HEK293 (cell line): ENCODE measurements at regions not wholly inside any gene's neighbourhood (a gene's known extent, or its start where the extent isn't known, plus 50 kb on each side); places are given as distances from the start of the nearest gene placed in this dataset.
"Not testable (repeated sequence)": the region's sequence is repeated elsewhere in the genome, so short reads cannot be mapped to it uniquely, and the experiment has no call there.

Source experiments
- BCL11A ChIP-seq: fragments of 450-650 bp; formaldehyde crosslinking; IDR thresholded peaks from 2 replicates; pipeline ENCODE4 v1.5.1; 2016; ENCODE audit warnings: low read depth, missing biosample characterization, missing genetic modification characterization
- ZBTB21 ChIP-seq: fragments of 450-650 bp; formaldehyde crosslinking; IDR thresholded peaks from 2 replicates; pipeline ENCODE4 v1.5.1; 2017; ENCODE audit warnings: missing biosample characterization, missing genetic modification characterization
- ZNF121 ChIP-seq: fragments of 450-650 bp; formaldehyde crosslinking; IDR thresholded peaks from 2 replicates; pipeline ENCODE4 v1.5.1; 2016; ENCODE audit warnings: missing biosample characterization, missing genetic modification characterization
- ZNF324 ChIP-seq: fragments of 450-650 bp; formaldehyde crosslinking; IDR thresholded peaks from 2 replicates; pipeline ENCODE4 v1.5.1; 2016; ENCODE audit warnings: missing biosample characterization, missing genetic modification characterization
- TF ChIP-seq, protein P1 (sequence below): fragments of 450-650 bp; formaldehyde crosslinking; IDR thresholded peaks from 2 replicates; pipeline ENCODE4 v1.5.1; 2016; ENCODE audit warnings: missing biosample characterization, missing genetic modification characterization
- TF ChIP-seq, protein P2 (sequence below): fragments of 450-650 bp; formaldehyde crosslinking; IDR thresholded peaks from 2 replicates; pipeline ENCODE4 v1.5.1; 2016; ENCODE audit warnings: missing biosample characterization, missing genetic modification characterization
- TF ChIP-seq, protein P3 (sequence below): fragments of 450-650 bp; formaldehyde crosslinking; conservative IDR thresholded peaks from 2 replicates; pipeline ENCODE4 v1.5.1; 2016; ENCODE audit warnings: low read depth, missing biosample characterization, missing genetic modification characterization
- TF ChIP-seq, protein P4 (sequence below): fragments of 450-650 bp; formaldehyde crosslinking; IDR thresholded peaks from 2 replicates; pipeline ENCODE4 v1.5.1; 2016; ENCODE audit warnings: missing biosample characterization, missing genetic modification characterization
- TF ChIP-seq, protein P5 (sequence below): sonication (generic); formaldehyde crosslinking; IDR thresholded peaks from 2 replicates; pipeline ENCODE4 v1.8.1; 2022; ENCODE audit warnings: mild to moderate bottlenecking, moderate library complexity, missing genetic modification reagents
- TF ChIP-seq, protein P6 (sequence below): fragments of 450-650 bp; formaldehyde crosslinking; IDR thresholded peaks from 2 replicates; pipeline ENCODE4 v1.5.1; 2017; ENCODE audit warnings: missing biosample characterization, missing genetic modification characterization

DNA sequence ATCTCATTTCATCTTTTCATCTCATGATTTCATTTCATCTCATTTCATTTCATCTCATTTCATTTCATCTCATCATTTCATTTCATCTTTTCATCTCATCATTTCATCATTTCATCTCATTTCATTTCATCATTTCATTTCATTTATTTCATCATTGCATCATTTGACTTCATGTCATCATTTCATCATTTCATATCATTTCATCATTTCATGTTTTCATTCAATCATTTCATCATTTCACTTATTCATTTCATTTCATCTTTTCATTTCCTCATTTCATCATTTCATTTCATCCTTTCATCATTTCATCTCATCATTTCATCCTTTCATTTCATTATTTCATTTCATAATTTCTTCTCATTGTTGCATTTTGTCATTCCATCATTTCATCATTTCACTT is 660.6 kb downstream of the FAM72C start:
- TF ChIP-seq, protein P1, sequence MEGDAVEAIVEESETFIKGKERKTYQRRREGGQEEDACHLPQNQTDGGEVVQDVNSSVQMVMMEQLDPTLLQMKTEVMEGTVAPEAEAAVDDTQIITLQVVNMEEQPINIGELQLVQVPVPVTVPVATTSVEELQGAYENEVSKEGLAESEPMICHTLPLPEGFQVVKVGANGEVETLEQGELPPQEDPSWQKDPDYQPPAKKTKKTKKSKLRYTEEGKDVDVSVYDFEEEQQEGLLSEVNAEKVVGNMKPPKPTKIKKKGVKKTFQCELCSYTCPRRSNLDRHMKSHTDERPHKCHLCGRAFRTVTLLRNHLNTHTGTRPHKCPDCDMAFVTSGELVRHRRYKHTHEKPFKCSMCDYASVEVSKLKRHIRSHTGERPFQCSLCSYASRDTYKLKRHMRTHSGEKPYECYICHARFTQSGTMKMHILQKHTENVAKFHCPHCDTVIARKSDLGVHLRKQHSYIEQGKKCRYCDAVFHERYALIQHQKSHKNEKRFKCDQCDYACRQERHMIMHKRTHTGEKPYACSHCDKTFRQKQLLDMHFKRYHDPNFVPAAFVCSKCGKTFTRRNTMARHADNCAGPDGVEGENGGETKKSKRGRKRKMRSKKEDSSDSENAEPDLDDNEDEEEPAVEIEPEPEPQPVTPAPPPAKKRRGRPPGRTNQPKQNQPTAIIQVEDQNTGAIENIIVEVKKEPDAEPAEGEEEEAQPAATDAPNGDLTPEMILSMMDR: not testable (repeated sequence)
- TF ChIP-seq, protein P2, sequence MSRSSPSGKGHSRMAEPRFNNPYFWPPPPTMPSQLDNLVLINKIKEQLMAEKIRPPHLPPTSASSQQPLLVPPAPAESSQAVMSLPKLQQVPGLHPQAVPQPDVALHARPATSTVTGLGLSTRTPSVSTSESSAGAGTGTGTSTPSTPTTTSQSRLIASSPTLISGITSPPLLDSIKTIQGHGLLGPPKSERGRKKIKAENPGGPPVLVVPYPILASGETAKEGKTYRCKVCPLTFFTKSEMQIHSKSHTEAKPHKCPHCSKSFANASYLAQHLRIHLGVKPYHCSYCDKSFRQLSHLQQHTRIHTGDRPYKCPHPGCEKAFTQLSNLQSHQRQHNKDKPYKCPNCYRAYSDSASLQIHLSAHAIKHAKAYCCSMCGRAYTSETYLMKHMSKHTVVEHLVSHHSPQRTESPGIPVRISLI: not testable (repeated sequence)
- TF ChIP-seq ZNF324: peak; percentile 70; the same call in 1 of the 2 replicates
- TF ChIP-seq, protein P3, sequence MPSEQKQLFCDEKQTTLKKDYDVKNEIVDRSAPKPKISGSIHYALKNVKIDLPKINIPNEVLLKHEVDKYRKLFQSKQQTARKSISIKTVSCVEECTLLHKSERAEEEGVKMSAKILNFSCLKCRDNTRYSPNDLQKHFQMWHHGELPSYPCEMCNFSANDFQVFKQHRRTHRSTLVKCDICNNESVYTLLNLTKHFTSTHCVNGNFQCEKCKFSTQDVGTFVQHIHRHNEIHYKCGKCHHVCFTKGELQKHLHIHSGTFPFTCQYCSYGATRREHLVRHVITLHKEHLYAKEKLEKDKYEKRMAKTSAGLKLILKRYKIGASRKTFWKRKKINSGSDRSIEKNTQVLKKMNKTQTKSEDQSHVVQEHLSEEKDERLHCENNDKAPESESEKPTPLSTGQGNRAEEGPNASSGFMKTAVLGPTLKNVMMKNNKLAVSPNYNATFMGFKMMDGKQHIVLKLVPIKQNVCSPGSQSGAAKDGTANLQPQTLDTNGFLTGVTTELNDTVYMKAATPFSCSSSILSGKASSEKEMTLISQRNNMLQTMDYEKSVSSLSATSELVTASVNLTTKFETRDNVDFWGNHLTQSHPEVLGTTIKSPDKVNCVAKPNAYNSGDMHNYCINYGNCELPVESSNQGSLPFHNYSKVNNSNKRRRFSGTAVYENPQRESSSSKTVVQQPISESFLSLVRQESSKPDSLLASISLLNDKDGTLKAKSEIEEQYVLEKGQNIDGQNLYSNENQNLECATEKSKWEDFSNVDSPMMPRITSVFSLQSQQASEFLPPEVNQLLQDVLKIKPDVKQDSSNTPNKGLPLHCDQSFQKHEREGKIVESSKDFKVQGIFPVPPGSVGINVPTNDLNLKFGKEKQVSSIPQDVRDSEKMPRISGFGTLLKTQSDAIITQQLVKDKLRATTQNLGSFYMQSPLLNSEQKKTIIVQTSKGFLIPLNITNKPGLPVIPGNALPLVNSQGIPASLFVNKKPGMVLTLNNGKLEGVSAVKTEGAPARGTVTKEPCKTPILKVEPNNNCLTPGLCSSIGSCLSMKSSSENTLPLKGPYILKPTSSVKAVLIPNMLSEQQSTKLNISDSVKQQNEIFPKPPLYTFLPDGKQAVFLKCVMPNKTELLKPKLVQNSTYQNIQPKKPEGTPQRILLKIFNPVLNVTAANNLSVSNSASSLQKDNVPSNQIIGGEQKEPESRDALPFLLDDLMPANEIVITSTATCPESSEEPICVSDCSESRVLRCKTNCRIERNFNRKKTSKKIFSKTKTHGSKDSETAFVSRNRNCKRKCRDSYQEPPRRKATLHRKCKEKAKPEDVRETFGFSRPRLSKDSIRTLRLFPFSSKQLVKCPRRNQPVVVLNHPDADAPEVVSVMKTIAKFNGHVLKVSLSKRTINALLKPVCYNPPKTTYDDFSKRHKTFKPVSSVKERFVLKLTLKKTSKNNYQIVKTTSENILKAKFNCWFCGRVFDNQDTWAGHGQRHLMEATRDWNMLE (tag by site-specific recombination): not testable (repeated sequence)
- not testable (repeated sequence) for TF ChIP-seq BCL11A (tag by site-specific recombination); ZBTB21; ZNF121
- TF ChIP-seq, protein P4, sequence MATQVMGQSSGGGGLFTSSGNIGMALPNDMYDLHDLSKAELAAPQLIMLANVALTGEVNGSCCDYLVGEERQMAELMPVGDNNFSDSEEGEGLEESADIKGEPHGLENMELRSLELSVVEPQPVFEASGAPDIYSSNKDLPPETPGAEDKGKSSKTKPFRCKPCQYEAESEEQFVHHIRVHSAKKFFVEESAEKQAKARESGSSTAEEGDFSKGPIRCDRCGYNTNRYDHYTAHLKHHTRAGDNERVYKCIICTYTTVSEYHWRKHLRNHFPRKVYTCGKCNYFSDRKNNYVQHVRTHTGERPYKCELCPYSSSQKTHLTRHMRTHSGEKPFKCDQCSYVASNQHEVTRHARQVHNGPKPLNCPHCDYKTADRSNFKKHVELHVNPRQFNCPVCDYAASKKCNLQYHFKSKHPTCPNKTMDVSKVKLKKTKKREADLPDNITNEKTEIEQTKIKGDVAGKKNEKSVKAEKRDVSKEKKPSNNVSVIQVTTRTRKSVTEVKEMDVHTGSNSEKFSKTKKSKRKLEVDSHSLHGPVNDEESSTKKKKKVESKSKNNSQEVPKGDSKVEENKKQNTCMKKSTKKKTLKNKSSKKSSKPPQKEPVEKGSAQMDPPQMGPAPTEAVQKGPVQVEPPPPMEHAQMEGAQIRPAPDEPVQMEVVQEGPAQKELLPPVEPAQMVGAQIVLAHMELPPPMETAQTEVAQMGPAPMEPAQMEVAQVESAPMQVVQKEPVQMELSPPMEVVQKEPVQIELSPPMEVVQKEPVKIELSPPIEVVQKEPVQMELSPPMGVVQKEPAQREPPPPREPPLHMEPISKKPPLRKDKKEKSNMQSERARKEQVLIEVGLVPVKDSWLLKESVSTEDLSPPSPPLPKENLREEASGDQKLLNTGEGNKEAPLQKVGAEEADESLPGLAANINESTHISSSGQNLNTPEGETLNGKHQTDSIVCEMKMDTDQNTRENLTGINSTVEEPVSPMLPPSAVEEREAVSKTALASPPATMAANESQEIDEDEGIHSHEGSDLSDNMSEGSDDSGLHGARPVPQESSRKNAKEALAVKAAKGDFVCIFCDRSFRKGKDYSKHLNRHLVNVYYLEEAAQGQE (tag by site-specific recombination): not testable (repeated sequence)
- TF ChIP-seq, protein P5, sequence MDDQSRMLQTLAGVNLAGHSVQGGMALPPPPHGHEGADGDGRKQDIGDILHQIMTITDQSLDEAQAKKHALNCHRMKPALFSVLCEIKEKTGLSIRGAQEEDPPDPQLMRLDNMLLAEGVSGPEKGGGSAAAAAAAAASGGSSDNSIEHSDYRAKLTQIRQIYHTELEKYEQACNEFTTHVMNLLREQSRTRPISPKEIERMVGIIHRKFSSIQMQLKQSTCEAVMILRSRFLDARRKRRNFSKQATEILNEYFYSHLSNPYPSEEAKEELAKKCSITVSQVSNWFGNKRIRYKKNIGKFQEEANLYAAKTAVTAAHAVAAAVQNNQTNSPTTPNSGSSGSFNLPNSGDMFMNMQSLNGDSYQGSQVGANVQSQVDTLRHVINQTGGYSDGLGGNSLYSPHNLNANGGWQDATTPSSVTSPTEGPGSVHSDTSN (CRISPR knock-in tag): not testable (repeated sequence)
- TF ChIP-seq, protein P6, sequence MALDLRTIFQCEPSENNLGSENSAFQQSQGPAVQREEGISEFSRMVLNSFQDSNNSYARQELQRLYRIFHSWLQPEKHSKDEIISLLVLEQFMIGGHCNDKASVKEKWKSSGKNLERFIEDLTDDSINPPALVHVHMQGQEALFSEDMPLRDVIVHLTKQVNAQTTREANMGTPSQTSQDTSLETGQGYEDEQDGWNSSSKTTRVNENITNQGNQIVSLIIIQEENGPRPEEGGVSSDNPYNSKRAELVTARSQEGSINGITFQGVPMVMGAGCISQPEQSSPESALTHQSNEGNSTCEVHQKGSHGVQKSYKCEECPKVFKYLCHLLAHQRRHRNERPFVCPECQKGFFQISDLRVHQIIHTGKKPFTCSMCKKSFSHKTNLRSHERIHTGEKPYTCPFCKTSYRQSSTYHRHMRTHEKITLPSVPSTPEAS (tag by site-specific recombination): not testable (repeated sequence)
